Right kidney (tissue), 1 donor: ENCODE measurements at regions not wholly inside any gene's neighbourhood (a gene's known extent, or its start where the extent isn't known, plus 50 kb on each side); places are given as distances from the start of the nearest gene placed in this dataset.
"Not testable (repeated sequence)": the region's sequence is repeated elsewhere in the genome, so short reads cannot be mapped to it uniquely, and the experiment has no call there.

ENCODE experiments used
- DNase-seq: peaks from one replicate; pipeline ENCODE4 v3.0.0-alpha.2; 2016

DNA sequence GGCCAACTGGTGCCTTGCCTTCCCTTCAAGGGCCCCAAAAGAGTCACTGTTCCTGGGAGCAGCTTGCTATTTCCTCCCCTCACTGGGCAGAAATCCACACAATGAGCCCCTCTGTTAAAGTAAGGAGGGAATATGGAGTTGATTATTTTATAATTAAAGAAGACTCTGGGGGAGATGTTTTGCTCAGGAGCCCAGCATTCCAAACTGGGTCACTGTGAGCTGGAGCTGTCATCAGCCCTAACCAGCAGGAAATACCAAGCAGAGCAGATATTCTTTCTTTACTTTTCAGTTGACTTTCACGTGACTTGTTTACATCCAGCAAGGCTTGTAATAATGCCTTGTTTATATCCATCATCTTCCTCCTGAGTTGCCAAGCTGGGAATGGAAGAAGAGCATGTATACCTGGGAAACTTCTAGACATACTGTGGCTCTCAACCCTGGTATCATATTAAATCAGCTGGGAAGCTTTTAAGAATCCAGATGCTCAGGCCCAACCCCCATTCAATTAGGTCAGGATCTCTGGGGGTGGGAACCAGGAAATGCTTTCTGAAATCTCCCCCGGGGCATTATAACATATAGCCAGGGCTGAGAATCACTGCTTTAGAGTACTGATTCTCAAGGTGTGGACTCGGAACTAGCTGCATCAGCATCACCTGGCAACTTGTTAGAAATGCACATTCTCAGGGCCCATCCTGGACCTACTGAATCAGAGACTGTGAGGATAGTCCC is 175.6 kb upstream of the MYLIP start:
- DNase-seq: no peak

DNA sequence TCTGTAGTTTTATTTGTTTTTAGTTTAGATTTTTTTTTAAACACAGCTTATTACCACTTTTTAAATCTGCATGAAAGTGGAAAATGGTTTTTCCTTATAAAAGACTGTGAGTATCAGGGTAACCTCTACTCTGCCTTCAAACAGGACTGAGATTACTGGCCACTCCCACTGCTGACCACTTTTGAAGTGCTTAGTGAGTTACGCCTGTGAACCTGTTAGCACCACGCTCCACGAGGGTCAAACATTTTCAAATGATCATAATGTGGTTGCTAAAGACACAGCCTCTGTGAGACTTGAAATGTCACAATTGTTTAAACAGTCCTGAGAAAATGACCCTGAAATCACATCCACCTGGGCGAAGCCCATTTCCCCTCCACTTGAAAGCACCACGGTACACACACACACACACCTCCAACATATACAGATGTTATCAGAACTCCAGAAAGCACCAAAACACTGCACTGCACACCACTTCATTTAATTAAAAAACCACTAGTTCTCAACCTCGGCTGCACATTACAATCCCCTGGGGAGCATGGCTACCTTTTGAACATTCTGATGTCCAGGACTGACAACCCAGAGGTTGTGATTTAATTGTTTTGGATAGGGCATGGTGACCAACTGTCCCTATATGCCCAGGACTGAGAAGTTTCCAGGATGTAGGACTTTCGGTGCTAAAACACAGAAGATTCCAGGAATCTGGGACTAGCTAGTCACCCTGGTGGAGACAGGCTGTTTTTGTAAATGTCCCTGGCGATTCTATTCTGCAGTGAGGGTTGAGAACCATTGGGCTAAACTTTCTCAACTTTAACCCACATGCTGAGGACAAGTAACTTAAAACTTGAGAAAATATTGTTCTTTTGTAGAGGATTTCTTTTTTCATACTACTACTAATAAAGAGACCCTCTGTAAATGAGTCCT is 176.4 kb upstream of the MYLIP start:
- DNase-seq: no peak

DNA sequence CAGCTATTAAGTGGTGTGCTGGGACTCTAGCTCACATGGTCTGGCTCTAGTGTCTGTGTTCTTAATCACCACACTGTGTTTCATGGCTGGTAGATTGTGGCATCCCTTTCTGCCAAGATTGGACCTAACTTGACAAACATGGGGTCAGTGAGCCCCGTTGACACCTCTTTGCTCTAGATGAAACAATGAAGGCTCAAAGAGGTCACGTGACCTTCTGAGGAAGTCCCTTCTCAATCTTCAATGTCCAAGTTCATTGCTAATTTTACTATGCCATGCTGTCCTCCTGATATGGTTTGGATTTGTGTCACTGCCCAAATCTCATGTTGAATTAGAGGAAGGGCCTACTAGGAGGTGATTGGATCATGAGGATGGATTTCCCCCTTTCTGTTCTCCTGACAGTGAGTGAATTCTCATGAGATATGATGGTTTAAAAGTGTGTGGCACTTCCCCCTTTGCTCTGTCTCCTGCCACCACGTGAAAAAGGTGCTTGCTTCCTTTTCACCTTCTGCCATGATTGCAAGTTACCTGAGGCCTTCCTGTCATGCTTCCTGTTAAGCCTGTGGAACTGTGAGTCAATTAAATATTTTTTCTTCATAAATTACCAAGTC is 177.8 kb upstream of the MYLIP start:
- no peak for DNase-seq

DNA sequence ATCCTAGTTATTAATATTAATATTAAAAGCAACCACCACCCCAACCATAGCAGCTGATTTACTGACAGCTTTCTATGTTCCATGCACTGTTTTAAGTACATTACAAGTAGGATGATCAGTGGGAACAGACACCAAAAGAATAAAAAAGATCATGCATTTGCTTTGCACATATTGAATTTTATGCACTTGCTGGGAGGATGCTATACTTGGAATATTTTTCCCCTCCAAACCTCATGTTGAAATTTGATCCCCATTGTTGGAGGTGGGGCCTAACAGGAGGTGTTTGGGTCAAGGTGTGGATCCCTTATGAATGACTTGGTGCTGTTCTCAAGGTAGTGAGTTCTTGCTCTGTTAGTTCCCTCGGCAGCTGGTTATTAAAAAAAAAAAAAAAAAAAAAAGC is 178.9 kb upstream of the MYLIP start:
- DNase-seq: no peak

DNA sequence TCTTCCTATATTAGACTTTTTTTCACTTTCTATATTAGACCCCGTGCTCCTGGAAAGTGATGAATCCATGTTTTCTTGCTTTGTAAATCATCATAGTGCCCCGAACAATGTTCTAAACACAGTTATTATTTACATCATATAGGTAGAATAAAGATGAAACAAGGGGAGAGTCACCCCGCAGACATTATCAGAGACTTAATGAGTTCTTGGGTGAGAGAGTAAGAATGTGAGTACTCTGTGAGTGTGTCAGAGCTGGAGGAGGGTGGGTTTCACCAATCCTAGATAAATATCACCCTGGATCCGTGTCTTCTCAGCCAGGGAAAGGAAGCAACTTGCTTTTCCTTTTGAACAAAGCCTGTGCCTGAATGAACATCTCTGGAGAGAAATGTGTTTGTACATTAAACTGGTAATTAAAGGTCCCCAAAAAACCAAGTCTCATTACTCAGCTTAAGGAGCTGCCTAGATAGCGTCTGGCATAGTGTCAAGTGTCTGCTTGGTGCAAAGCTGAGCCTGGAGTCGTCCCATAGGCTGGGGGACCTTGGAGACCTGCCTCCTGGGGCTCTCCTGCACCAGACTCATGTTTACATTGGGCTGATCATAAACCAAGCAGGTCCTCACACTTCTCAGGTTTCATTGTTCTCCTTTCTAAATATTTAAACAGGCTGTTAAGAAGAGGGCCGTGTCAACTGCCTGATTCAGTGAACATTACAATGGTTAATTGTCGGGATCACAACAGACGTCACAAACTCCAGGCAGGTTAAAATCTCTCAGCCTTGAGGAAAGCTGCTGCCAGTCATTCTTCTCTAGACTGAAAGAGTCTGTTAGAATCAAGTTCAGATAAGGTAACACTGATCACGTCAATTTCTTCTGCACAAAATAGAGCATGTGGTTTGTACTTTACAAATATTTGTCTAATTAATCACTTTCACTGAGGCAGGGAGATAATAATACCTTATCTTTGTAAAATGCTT is 179.7 kb upstream of the MYLIP start:
- peak; percentile 60 for DNase-seq

DNA sequence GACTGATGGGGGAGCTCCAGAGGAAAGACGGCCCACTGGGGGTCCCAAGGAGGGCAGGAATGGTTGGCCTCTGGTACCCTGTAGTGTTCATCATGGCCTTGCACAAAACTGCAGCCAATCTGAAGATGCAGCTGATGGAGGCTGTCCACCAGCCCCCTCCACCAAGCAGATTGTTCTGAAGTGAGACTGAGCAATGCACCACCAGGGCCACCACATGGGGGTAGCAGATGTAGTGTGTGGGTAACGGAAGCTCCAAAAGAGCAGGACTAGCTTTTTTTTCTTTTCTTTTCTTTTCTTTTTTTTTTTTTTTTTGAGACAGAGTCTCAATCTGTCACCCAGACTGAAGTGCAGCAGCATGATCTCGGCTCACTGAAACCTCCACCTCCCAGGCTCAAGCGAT is 181.0 kb upstream of the MYLIP start:
- no peak for DNase-seq

DNA sequence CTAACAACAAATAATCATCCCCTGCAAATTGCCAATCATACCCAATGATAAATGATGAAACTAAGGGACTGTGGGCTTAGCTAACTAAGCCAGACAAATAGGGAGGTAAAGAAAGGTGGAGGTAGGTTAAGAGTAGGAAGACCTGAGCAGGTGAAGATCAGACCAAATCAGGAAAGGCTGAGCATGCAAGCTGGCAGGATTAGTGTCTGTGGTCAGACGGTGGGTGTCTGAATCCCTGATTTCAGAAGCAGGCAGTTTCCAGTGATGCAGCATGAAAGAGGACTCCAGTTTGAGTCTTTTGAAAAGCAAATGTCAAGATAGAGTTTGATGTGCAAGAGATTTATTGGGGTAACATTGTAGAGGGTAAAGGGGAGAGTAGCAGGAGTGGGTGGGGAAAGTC is 181.4 kb upstream of the MYLIP start:
- DNase-seq: no peak

DNA sequence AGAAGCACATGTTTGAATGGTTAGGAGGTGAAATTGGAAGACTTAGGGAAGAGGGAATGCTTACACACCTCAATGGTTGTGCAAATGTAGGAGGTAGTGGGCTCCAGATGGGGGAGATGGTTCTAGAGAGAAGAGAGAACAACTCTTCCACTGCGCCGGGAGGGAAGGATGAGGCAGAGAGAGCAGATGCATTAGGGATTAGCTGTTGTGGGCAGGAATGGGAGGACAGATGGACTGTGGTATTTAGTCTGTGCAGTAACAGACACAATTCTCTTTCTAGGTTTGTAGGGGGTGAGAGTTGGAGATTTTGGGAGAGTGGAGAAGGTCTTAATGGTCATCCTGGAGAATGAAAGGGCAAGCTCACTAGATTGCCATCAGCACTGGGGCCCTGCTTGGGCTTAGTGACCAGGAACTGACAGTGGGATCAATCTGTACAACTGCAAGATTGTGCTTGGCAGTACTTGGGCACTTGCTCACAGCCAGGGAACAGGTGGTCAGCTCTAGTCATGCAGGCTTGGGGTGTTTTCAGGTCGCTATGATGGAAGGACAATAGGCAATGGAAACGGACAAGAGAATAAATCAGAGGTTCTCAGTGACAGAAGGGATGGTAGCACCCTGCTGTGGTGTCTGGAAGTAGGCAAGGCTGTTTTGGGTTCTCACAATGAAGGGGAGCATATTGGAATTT is 182.0 kb upstream of the MYLIP start:
- DNase-seq: no peak

DNA sequence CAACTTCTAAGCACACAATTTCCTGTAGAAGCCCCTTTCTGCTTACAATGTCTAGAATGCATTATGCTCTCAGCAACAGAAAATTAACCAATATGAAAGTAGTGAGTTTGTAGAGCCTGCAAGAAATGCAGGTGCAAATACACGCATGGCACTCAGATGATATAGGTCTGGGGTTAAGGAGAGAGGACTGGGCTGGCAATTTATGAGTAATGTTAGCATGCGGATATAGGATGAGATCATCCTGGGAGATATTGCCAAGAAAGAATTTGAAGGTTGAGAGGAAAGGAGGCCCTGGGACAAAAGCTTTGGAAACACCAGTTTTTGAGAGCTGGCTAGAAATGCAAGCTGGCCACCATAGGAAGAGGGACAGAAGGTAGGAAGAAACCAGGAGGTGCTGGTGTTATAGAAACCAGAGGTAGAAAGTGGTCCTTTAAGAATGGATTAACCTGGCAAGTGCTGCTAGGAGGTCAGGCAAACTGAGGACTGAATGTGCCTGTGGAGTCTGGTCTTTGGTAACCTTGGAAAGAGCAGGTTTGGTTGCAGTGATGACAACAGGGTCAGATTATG is 183.2 kb upstream of the MYLIP start:
- DNase-seq: no peak

DNA sequence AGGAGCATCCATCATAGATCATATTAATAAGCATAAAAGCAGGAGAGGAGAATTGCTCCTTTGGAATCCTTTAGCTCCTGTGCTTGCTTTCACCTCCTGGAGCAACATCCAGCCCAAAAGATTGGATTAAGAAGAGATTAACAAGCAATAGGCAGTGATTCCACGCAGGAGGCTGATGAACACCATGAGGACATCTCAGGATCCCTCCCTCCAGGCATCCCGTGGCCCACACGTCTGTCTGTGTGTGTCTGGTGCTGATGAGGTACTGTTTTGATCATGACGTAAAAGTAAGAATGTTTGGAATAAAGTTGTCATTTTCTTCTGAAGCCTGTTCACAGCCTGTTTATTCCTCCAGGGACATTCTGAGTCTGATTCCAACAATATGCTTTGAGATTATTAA is 185.5 kb upstream of the MYLIP start:
- DNase-seq: no peak

DNA sequence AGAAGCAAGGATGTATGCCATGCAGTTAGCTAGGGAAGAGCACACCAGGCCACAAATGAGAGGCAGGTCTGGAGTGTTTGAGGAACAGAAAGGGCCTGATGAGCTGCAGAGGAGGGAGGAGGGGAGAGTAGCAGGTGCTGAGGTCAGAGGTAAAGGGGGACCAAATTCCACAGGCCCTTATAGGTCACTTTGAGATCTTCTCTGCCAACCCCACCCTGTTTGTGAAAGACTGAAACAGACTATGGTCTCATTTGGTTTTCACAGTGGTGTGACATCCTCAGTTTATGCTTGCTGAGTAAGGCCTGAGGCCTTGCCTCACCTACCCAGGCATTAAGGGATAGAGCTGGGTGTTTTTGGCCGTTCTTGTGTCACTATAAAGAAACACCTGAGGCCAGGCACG is 187.7 kb upstream of the MYLIP start:
- DNase-seq: no peak

DNA sequence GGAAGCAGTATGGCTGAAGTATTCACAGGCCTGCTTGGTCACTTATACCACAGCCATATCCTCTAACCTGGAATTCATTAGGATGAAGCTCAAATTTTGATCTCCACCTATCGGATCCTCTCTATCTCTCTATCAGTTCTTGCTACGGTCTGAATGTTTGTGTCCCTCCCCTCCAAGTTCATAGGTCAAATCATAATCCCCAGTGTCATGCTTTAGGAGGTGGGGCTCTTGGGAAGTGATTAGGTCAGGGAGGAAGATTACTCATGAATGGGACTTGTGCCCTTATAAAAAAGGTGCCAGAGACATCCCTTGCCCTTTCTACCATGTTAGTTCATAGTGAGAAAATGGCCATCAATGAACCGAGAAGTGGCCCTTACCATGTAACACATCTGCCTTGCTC is 190.8 kb upstream of the MYLIP start:
- DNase-seq: no peak

DNA sequence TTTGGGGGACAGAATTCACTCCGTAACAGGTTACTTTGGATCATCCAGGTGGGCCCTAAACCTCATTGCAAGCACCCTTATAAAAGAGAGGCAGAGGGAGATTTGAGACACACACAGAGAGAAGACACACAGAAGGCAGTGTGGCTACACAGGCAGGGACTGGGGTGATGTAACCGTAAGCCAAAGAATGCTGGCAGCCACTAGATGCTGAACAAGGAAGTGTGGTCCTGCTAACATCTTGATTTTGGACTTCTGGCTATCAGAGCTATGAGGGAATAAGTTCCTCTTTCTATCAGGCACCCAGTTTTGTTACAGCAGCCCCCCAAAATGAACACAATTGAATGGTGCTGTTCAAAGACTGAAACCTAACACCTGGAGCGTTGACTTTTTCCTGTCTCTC is 191.3 kb upstream of the MYLIP start:
- no peak for DNase-seq

DNA sequence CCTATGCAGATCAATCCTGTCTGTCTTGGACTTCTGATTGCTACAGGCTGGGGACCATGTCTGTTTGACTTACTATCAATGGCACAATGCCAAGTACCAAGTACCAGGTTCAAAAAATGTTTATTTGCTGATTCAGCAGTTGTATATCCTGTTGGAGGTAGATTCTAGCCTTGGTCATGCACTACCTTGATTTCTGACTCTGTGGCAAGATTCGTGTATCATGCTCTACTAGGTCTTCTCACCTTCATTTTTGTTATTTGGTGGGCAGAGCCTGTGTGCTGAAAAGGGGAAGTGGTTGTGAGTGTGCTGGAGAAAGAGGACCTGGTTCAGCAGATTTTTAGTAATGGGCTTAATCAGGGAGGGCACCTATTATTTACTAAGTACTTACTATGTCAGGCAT is 192.4 kb upstream of the MYLIP start:
- no peak for DNase-seq

DNA sequence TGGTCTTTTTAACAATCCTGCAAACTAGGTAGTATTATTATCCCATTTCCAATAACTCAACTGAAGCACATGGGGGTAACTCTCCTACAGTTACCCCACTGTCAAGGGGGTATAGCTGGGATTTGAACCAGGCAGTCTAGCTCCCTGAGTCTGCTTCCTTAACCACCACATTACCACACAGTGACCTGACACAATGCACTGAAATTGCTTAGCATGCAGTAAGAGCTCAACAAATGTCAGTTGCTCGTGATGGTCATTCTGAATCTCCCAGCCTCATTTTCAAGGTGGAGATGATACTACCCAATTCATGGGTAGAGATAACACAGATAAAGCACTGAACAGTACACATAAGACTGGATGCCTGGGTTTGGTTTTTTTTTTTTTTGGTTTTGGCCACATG is 193.2 kb upstream of the MYLIP start:
- DNase-seq: no peak

DNA sequence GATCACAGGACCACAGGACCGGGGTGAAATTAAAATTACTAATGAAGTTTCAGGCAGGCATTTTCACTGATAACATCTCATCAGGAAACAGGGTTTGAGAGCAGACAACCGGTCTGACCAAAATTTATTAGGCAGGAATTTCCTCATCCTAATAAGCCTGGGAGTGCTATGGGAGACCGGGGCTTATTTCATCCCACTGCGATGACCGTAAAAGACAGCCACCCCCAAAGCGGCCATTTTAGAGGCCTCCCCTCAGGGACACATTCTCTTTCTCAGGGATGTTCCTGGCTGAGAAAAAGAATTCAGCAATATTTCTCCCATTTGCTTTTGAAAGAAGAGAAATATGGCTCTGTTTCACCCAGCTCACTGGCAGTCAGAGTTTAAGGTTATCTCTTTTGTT is 197.2 kb upstream of the MYLIP start:
- not testable (repeated sequence) for DNase-seq

DNA sequence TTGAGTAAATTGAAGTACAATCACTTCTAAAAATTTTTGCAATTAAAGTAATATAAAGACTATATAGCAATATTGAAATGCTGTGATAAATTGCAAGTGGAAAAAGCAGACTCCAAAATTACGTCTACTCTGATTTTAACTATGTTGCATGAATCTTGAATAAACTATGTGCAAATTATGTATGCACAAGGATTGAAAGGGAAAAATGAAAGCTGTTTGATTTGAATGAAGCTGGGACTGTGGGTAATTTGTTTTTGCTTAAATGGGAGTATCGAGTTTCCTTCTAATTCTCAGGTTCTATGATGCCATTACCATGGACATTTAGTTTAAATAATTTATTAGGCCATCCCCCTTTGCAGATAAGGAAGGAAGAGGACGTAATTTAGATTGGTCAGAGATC is 198.7 kb upstream of the MYLIP start:
- DNase-seq: no peak

DNA sequence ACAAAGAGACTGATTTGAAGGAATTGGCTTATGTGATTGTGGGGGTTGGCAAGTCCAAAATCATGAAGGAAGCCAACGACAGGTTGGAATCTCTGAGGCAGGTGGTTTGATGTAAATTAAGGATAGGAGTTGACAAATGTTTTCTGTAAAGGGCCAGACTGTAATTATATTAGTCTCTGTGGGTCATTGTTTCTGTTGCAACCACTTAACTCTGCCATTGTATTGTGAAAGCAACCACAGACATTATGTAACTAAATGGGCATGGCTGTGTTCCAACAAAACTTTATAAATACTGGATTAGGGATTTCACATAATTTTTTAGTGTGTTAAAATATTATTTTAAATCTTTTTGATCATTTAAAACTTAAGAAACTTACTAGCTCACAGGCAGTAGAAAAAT is 199.2 kb upstream of the MYLIP start:
- DNase-seq: no peak

DNA sequence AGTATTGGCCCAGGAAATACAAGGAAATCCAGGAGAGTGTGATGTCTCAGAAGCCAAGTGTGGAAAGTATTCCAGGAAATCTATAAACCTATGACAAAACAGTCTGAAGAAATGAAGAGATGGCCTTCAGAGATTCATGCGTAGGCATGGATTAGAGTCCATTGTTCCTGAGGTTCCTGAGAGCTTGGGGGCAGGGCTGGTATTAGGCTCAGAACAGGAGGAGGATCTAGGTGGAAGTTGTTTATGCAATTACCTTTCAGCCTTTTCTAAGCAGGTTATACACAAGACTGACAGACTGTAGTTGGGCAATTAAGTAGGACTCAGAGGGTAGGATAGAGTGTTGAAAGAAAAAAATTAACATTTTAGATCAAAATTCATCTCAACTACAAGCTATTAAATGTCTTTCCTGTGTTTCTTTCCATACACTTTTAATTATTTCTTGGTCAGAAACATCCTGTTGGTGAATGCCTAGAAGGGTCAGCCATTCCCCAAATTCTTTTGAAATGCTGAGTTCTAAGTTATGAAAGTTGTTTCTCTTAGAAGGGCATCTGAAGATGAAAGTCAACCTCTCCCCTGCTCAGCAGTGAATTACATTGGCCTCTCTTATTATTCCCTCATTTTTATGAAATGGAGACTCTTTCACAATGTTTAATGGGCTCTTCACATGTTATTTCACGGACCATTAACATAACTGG is 201.2 kb upstream of the MYLIP start:
- DNase-seq: no peak

DNA sequence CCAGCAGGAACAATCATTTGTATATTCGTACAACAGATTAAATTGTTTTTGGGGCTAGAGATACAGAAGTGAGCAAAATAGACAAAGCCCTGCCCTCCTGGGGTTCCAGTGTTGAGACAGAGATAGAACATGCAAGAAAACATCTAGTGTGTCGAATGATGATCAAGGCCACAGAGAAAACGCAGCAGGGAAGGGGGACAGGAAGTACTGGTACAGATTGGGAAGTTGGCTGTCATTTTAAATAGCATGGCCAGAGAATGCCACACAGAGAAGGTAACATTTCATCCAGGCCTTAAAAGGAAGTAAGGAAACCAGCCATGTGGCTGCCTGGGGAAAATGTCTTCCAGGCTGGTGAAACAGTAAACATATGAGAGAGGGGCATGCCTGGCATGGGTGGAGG is 202.6 kb upstream of the MYLIP start:
- no peak for DNase-seq

DNA sequence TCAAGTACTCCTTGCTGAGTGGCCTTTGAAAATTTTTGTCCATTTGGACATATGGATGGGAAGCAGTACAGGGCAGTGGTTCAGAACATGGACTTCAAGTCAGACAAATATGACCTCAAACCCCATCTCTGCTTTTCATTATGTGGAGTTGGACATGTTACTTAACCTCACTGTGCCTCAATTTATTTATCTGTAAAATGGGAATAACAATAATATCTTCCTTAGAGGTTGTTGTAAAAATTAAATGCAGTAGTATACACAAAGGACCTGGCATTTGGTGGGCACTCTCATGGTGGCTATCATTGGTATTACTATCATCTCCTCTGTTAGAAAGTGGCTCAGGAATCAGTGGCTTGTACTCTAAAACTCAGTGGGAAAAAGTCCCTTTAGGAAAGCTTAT is 204.0 kb upstream of the MYLIP start:
- no peak for DNase-seq
